ENCODE measurements at regions not wholly inside any gene's neighbourhood (a gene's known extent, or its start where the extent isn't known, plus 50 kb on each side); places are given as distances from the start of the nearest gene placed in this dataset.

GRCh38 chr13:20337884-20338551 lies 105.9 kb upstream of the GJB6 start:
- H3K4me1 ChIP-seq (ENCODE audit: control insufficient read depth, insufficient read depth, low read length, unreplicated experiment): peaks cover 17% of the 10 kb centered on the region
- H3K27me3 ChIP-seq (ENCODE audit: insufficient read depth, low read length): no peaks in the 10 kb centered on the region
- H3K4me3 ChIP-seq (ENCODE audit: low read depth, low read length): no peak overlapping the region
- H3K27ac ChIP-seq (ENCODE audit: low read depth, low read length): no peak overlapping the region
- no peaks in the 10 kb centered on the region for H3K79me2 ChIP-seq (ENCODE audit: control insufficient read depth, insufficient read depth, low read length, unreplicated experiment)
- no peak overlapping the region for H2AFZ ChIP-seq (ENCODE audit: low read length, unreplicated experiment)
- no peaks in the 10 kb centered on the region for H3K36me3 ChIP-seq (ENCODE audit: insufficient read depth, low read length)

- H3K36me3 ChIP-seq (ENCODE audit: insufficient read depth, low read length): no peaks in the 10 kb centered on the region
- no peak overlapping the region for H3K4me3 ChIP-seq (ENCODE audit: low read depth, low read length)
- no peaks in the 10 kb centered on the region for H3K79me2 ChIP-seq (ENCODE audit: control insufficient read depth, insufficient read depth, low read length, unreplicated experiment)
- H3K4me1 ChIP-seq (ENCODE audit: control insufficient read depth, insufficient read depth, low read length, unreplicated experiment): peaks cover 17% of the 10 kb centered on the region
- H3K27me3 ChIP-seq (ENCODE audit: insufficient read depth, low read length): no peaks in the 10 kb centered on the region
- H3K27ac ChIP-seq (ENCODE audit: low read depth, low read length): no peak overlapping the region
- H2AFZ ChIP-seq (ENCODE audit: low read length, unreplicated experiment): no peak overlapping the region
Observed at GRCh38 chr13:20336761-20337160, 104.6 kb upstream of the GJB6 start.

- Histone ChIP-seq H3K27me3 (ENCODE audit: insufficient read depth, low read length) (no peaks in the 10 kb centered on the region), H3K27ac (ENCODE audit: low read depth, low read length) (no peak overlapping the region), H3K36me3 (ENCODE audit: insufficient read depth, low read length) (no peaks in the 10 kb centered on the region), H3K4me3 (ENCODE audit: low read depth, low read length) (no peak overlapping the region), H3K4me1 (ENCODE audit: control insufficient read depth, insufficient read depth, low read length, unreplicated experiment) (peaks cover 5% of the 10 kb centered on the region), H3K79me2 (ENCODE audit: control insufficient read depth, insufficient read depth, low read length, unreplicated experiment) (no peaks in the 10 kb centered on the region), H2AFZ (ENCODE audit: low read length, unreplicated experiment) (no peak overlapping the region)
Observed at GRCh38 chr13:20334309-20334708, 102.2 kb upstream of the GJB6 start.

DNA sequence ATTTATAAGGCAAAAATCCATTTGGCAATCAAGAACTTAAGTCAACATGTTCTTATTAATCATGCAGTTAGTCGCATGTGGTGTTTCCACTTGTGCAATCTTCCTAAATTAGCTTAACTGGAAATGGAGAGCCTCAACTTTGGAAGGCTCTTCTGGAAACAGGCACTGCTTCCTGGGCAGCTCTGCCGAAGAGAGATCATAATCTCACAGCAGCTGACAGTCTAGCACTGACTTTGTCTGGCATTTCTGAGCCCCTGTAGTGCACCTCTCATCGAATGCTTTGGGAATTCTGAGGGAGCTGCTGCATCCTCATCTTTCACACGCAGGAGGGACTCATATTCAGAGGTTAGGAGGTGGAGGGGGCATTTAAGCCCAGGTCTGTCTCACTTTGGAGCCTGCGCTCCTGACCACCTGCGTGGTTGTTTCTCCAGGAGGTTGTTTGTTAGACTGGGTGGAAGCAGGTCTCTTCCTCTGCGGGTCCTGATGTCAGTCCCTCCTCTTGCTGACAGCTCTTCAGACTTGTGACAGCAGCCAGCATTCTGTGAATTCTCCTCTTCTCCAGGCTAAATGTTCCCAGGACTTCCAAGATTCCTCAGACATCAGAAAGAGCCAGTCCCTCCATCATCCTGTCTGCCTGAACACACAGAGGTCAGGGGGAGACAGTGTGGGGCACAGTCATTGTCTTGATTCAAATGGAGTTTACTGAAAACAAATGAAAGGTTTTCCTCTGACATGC lies 100.4 kb upstream of the GJB6 start:
- no peak overlapping the region for H3K4me3 ChIP-seq (ENCODE audit: low read depth, low read length)
- H3K27ac ChIP-seq (ENCODE audit: low read depth, low read length): no peak overlapping the region
- H3K36me3 ChIP-seq (ENCODE audit: insufficient read depth, low read length): no peaks in the 10 kb centered on the region
- H3K27me3 ChIP-seq (ENCODE audit: insufficient read depth, low read length): peaks cover 3% of the 10 kb centered on the region; the same call in 1 of the 2 replicates
- H3K4me1 ChIP-seq (ENCODE audit: control insufficient read depth, insufficient read depth, low read length, unreplicated experiment): no peaks in the 10 kb centered on the region
- H2AFZ ChIP-seq (ENCODE audit: low read length, unreplicated experiment): no peak overlapping the region
- H3K79me2 ChIP-seq (ENCODE audit: control insufficient read depth, insufficient read depth, low read length, unreplicated experiment): no peaks in the 10 kb centered on the region

- no peaks in the 10 kb centered on the region for H3K36me3 ChIP-seq (ENCODE audit: insufficient read depth, low read length)
- no peaks in the 10 kb centered on the region for H3K79me2 ChIP-seq (ENCODE audit: control insufficient read depth, insufficient read depth, low read length, unreplicated experiment)
- no peak overlapping the region for H3K27ac ChIP-seq (ENCODE audit: low read depth, low read length)
- H3K27me3 ChIP-seq (ENCODE audit: insufficient read depth, low read length): peaks cover 9% of the 10 kb centered on the region; the same call in 1 of the 2 replicates
- H3K4me3 ChIP-seq (ENCODE audit: low read depth, low read length): no peak overlapping the region
- H2AFZ ChIP-seq (ENCODE audit: low read length, unreplicated experiment): no peak overlapping the region
- H3K4me1 ChIP-seq (ENCODE audit: control insufficient read depth, insufficient read depth, low read length, unreplicated experiment): no peaks in the 10 kb centered on the region
Observed at GRCh38 chr13:20331949-20332348, 99.8 kb upstream of the GJB6 start.

- Histone ChIP-seq H3K4me3 (ENCODE audit: low read depth, low read length) (no peak overlapping the region), H2AFZ (ENCODE audit: low read length, unreplicated experiment) (no peak overlapping the region), H3K27me3 (ENCODE audit: insufficient read depth, low read length) (peaks cover 14% of the 10 kb centered on the region; the same call in 1 of the 2 replicates), H3K4me1 (ENCODE audit: control insufficient read depth, insufficient read depth, low read length, unreplicated experiment) (no peaks in the 10 kb centered on the region), H3K79me2 (ENCODE audit: control insufficient read depth, insufficient read depth, low read length, unreplicated experiment) (no peaks in the 10 kb centered on the region), H3K36me3 (ENCODE audit: insufficient read depth, low read length) (no peaks in the 10 kb centered on the region), H3K27ac (ENCODE audit: low read depth, low read length) (no peak overlapping the region)
Observed at GRCh38 chr13:20331419-20331818, 99.3 kb upstream of the GJB6 start.

DNA sequence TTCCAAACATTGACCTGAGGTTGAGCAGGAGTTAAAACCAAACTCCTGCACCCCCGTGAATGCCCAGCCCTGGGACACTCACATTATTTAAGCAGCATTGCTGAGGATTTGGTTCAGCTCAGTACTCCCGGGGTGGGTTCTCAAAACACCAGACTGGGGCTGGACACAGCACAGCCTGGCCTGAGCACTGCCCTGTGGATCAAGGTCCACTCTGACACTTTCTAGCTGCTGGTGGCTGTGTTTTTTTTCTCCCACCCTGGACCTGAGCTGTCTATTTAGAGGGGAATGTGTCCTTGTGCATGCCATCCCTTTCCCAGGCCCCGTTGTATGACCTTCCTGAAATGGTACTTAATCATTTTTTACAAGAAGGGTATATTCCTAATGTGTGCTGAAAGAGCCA lies 94.7 kb upstream of the GJB6 start:
- H2AFZ ChIP-seq (ENCODE audit: low read length, unreplicated experiment): no peak overlapping the region
- peaks cover 34% of the 10 kb centered on the region for H3K27me3 ChIP-seq (ENCODE audit: insufficient read depth, low read length)
- H3K36me3 ChIP-seq (ENCODE audit: insufficient read depth, low read length): no peaks in the 10 kb centered on the region
- H3K4me3 ChIP-seq (ENCODE audit: low read depth, low read length): no peak overlapping the region
- no peaks in the 10 kb centered on the region for H3K79me2 ChIP-seq (ENCODE audit: control insufficient read depth, insufficient read depth, low read length, unreplicated experiment)
- H3K27ac ChIP-seq (ENCODE audit: low read depth, low read length): no peak overlapping the region
- no peaks in the 10 kb centered on the region for H3K4me1 ChIP-seq (ENCODE audit: control insufficient read depth, insufficient read depth, low read length, unreplicated experiment)

GRCh38 chr13:20326276-20326675 lies 94.2 kb upstream of the GJB6 start:
- no peaks in the 10 kb centered on the region for H3K79me2 ChIP-seq (ENCODE audit: control insufficient read depth, insufficient read depth, low read length, unreplicated experiment)
- no peak overlapping the region for H3K4me3 ChIP-seq (ENCODE audit: low read depth, low read length)
- H2AFZ ChIP-seq (ENCODE audit: low read length, unreplicated experiment): no peak overlapping the region
- no peak overlapping the region for H3K27ac ChIP-seq (ENCODE audit: low read depth, low read length)
- H3K27me3 ChIP-seq (ENCODE audit: insufficient read depth, low read length): peaks cover 40% of the 10 kb centered on the region
- H3K4me1 ChIP-seq (ENCODE audit: control insufficient read depth, insufficient read depth, low read length, unreplicated experiment): no peaks in the 10 kb centered on the region
- no peaks in the 10 kb centered on the region for H3K36me3 ChIP-seq (ENCODE audit: insufficient read depth, low read length)

GRCh38 chr13:20320885-20321284 lies 88.8 kb upstream of the GJB6 start:
- Histone ChIP-seq H3K4me1 (ENCODE audit: control insufficient read depth, insufficient read depth, low read length, unreplicated experiment) (no peaks in the 10 kb centered on the region), H3K79me2 (ENCODE audit: control insufficient read depth, insufficient read depth, low read length, unreplicated experiment) (no peaks in the 10 kb centered on the region), H3K27me3 (ENCODE audit: insufficient read depth, low read length) (peaks cover 67% of the 10 kb centered on the region), H3K4me3 (ENCODE audit: low read depth, low read length) (no peak overlapping the region), H3K27ac (ENCODE audit: low read depth, low read length) (no peak overlapping the region), H2AFZ (ENCODE audit: low read length, unreplicated experiment) (no peak overlapping the region), H3K36me3 (ENCODE audit: insufficient read depth, low read length) (no peaks in the 10 kb centered on the region)

- H3K4me1 ChIP-seq (ENCODE audit: control insufficient read depth, insufficient read depth, low read length, unreplicated experiment): no peaks in the 10 kb centered on the region
- H2AFZ ChIP-seq (ENCODE audit: low read length, unreplicated experiment): no peak overlapping the region
- no peaks in the 10 kb centered on the region for H3K79me2 ChIP-seq (ENCODE audit: control insufficient read depth, insufficient read depth, low read length, unreplicated experiment)
- no peak overlapping the region for H3K4me3 ChIP-seq (ENCODE audit: low read depth, low read length)
- H3K27ac ChIP-seq (ENCODE audit: low read depth, low read length): no peak overlapping the region
- peaks cover 60% of the 10 kb centered on the region for H3K27me3 ChIP-seq (ENCODE audit: insufficient read depth, low read length)
- H3K36me3 ChIP-seq (ENCODE audit: insufficient read depth, low read length): no peaks in the 10 kb centered on the region
Observed at GRCh38 chr13:20313896-20314295, 81.8 kb upstream of the GJB6 start.

DNA sequence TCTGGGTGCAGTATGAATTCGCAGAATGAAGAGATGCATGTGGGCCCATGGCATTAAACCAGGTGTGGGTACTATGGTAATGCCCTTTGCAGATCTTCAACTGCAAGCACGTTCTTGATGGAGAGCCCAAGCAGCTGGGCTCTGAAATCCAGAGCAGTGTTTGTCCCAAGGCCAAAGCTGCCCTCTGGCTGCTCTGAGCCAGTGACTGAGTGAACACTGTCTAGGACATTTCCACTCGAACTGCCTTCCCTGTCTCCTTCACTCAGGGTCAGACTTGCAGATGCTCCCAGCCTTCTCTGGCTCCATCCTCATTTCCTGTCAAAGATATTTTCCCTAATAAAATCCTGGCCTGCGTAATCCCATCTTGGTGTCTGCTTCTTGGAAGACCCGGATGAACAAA lies 80.2 kb upstream of the GJB6 start:
- no peaks in the 10 kb centered on the region for H3K4me1 ChIP-seq (ENCODE audit: control insufficient read depth, insufficient read depth, low read length, unreplicated experiment)
- no peak overlapping the region for H3K27ac ChIP-seq (ENCODE audit: low read depth, low read length)
- H3K27me3 ChIP-seq (ENCODE audit: insufficient read depth, low read length): peaks cover 51% of the 10 kb centered on the region
- H2AFZ ChIP-seq (ENCODE audit: low read length, unreplicated experiment): no peak overlapping the region
- no peaks in the 10 kb centered on the region for H3K36me3 ChIP-seq (ENCODE audit: insufficient read depth, low read length)
- H3K4me3 ChIP-seq (ENCODE audit: low read depth, low read length): no peak overlapping the region
- no peaks in the 10 kb centered on the region for H3K79me2 ChIP-seq (ENCODE audit: control insufficient read depth, insufficient read depth, low read length, unreplicated experiment)
